ENCODE measurements at regions not wholly inside any gene's neighbourhood (a gene's known extent, or its start where the extent isn't known, plus 50 kb on each side); places are given as distances from the start of the nearest gene placed in this dataset.

GRCh38 chr5:124252747-124253146, 493.7 kb downstream of the ZNF608 start:
- TF ChIP-seq ISL1 (CRISPR knock-in tag; IDR thresholded peaks at IDR 0.05) (no peak), GLIS3 (CRISPR knock-in tag; IDR thresholded peaks at IDR 0.05) (no peak), PATZ1 (CRISPR knock-in tag; IDR thresholded peaks at IDR 0.05; ENCODE audit: borderline replicate concordance) (no peak), OSR1 (CRISPR knock-in tag; IDR thresholded peaks at IDR 0.05) (no peak), SNAI2 (CRISPR knock-in tag; IDR thresholded peaks at IDR 0.05) (no peak)
